ENCODE measurements at regions not wholly inside any gene's neighbourhood (a gene's known extent, or its start where the extent isn't known, plus 50 kb on each side); places are given as distances from the start of the nearest gene placed in this dataset.

DNA sequence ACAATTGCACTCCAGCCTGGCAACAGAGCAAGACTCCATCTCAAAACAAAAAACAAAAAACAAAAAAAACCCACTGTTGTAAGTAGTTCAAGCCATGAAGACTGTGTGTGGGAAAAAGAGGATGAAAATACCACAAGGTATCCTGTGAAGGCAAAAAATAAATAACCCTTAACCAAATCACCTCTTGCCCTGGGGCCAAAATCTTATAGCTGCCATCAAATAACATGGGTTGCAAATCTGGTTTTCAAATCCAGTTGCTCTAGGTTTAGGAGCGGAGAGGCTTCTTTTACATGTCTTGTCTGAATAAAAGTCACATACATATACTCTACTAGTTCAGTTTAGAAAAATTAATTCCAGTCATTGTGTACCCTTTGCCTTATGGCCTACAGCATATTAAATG is 87.0 kb upstream of the STT3B start:
- no peak for TF ChIP-seq CTCF (IDR thresholded peaks at IDR 0.05; ENCODE audit: low read length)
- TF ChIP-seq EZH2 (IDR thresholded peaks at IDR 0.05; ENCODE audit: borderline replicate concordance, low read length) = no peak
